Spleen (tissue), 7 donors: ENCODE measurements at regions not wholly inside any gene's neighbourhood (a gene's known extent, or its start where the extent isn't known, plus 50 kb on each side); places are given as distances from the start of the nearest gene placed in this dataset.

Experiments used
- CTCF ChIP-seq, 11 experiments: fragments of 200-600 bp in 7 of 11; fragments of 450-650 bp in 4 of 11; sonication (generic) in 4 of 11; IDR thresholded peaks in 8 of 11; conservative IDR thresholded peaks in 3 of 11; 1 replicate in 7 of 11; 2 replicates in 4 of 11; pipeline versions ENCODE4 v1.4.0 to v1.8.0; 2016 to 2021; ENCODE audit warnings: antibody characterized with exemption in 11 of 11, inconsistent platforms in 4 of 11, mild to moderate bottlenecking in 1 of 11
- POLR2A ChIP-seq, 3 donors: fragments of 450-650 bp; IDR thresholded peaks; one replicate each; pipeline ENCODE4 v1.5.1; 2017; ENCODE audit warnings: antibody characterized with exemption in 3 of 3, mild to moderate bottlenecking in 1 of 3
- POLR2AphosphoS5 ChIP-seq, 3 donors: sonication (generic); formaldehyde crosslinking; IDR thresholded peaks; one replicate each; pipeline ENCODE4 v1.5.1; 2017; ENCODE audit warnings: antibody characterized with exemption in 3 of 3
- donor health status: DM: no; HTN: no; CAD: no; lungs with moderate emphysema.
- donor health status: DM: no; HTN: no; CAD: no.
- donor health status: DM: no; HTN: no; CAD: no.

- no peak for TF ChIP-seq POLR2A (IDR thresholded peaks at IDR 0.05)
- no peak for TF ChIP-seq CTCF (IDR thresholded peaks at IDR 0.05 in 8 of 11, conservative IDR thresholded peaks at IDR 0.05 in 3 of 11)
- no peak for TF ChIP-seq POLR2AphosphoS5 (IDR thresholded peaks at IDR 0.05)
Observed at GRCh38 chr5:33305572-33305971, 135.2 kb upstream of the TARS1 start.
